NCI-H2081 treated with DMSO at 0.1 percent for 48 hours (cell line): ENCODE measurements at regions not wholly inside any gene's neighbourhood (a gene's known extent, or its start where the extent isn't known, plus 50 kb on each side); places are given as distances from the start of the nearest gene placed in this dataset.
A peak's percentile ranks its signal among the peaks of the same experiment; 100 is the strongest.

Experiments used
- DNase-seq: peaks from one replicate; lab custom pipeline; 2025; lab: John Stamatoyannopoulos, UW

DNA sequence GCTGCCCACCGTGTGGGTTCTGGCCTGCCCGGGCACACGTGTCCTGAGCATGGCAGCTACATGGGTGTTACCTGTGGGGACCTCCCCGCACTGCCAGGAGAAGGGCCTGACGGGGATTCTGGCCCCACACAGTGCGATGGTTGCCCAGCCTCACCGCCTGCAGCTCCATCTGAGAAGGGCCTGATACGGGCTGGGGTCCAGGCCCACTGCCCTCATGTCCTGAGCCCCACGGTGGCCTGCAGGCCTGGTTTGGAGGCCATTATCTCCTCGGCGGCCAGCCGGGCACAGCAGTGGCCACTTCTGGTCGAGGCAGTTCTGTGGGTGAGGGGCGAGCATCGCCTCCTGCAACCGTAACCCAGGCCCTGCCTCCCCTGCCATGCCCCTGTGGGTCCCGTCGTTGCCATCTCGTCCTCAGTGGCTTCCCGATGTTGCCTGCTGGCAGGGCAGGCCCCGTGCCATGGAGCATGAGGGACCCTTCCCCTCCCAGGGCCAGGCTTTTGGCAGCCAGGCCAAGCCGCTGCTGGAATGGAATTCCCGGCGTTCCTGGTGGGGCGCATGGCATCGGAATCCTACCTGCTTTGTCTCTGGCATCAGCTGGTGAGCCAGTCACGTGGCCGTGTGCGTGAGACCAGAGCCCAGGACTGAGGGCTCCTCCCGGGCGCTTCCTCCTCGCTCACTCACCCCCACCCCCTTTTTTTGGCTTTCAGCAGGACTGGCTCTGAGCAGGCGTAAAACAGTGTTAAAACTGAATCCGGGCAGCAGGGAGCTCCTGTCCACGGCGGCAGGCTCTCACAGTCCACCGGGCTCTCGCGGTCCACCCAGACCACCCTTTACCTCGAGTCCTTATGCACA is 71.9 kb upstream of the PPARA start:
- no peak for DNase-seq

DNA sequence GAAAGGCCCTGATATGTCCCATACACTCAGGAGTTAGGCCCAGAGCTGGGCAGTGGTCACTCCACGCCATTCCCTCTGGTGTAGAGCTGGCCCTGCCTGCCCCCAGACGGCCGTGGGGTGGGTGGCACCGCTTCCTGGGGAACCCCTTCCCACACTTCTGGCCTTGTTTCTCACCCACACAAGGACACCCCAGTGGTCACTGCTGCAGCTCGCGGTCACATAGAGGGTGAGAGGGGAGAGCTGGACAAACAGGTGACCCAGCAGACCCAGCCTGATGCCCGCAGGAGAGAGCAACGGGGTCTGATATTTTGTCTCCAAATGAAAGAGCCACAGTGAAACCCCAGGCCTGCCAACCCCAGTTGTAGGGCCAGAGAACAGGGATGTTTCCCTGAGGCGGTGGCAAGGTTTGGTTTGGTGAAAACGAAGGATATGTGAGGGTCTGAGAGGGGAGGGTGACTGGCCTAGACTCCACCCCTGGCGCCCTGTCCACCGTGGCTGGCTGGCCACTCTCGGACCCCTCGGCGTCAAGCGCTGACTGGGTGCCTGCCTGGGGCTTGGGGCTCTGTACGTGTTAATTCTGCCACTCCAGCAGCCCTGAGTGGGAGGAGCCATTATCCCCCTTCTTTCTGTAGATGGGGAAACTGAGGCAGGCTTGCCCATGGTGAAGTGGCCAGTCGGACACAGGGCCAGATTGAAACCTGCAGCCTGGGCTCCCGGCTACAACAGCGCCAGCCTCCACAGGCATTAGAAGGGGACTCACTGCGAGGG is 71.0 kb upstream of the PPARA start:
- no peak for DNase-seq

DNA sequence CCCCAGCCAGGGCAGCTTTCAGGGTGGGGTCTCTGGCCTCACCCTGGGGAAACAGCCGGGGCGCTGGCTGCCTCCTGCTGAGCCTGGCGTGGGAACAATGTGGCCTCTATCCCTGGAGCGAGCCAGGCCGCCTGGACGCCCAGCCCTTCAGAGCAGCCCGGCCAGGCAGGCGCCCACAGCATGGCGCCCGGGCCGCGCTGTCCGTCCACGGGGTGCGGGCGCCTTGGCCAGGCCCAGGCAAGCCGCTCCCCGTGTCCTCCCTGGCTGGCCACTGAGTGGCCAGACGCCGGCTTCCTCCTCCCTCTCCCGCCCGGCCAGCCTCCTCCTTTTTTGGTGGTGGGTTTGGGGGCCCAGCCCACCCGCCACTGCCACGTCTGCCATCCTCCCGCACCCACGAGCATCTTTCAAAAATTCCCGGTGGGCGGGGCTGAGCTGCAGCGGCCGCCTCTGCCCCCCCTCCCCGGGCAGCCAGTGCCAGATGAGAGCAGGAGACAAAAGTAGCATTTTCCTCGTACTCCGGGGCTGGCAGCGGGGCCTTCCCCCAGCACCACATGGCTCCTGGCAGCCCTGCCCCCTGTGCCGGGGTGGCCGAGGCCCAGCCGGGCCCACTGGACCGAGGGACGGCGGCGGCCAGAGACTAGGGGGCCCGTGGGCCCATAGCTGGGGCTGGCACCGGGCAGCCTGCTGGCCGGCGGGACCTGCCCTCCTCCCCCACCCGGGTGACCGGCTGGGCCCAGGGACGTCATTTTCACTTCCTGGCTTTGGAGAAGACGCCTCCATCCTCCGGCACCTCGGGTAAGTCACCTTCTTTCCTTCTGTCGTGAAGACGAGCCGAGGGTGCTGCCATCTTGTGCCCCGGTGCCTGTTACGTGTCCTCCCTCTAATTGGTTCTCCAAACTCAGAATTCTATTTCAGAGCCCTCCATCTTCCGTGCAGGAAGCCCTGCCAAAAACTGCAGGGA is 70.2 kb upstream of the PPARA start:
- no peak for DNase-seq

DNA sequence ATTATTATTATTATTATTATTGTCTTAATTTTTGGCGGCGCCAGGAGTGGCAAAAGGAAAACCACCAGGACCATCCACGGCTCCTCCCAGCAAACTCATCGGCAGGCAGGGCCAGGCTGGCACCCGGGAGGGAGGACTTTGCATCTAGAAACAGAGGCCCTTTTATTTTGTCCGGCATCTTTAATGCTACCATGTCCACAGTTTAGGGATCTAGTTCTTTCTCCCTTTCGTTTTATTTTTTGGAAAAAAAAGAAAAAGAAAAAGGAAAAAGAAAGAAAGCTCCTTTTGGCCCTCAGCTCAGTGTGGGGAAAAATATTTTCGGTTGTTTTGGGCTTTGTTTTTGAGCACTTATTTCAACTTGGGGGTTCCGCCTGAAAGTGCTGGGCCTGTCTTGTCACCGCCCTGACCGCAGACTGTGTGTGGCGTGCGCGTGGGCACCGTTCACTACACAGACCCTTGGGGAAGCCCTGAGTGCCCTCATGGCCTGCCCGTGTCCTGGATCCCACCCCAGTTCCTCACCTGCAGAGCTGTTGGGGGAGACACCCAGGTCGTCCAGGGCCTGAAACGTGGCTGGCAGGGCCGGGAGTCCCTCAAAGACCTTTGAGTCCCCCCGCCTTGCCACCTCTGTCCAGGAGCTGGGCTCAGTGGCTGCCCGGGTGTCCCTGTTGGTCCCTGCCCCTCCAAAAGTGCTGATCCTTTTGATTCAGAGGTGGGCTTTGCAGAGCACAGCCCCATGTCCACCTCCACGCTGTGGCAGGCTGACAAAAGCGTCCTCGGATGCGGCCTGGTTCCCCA is 69.1 kb upstream of the PPARA start:
- no peak for DNase-seq

DNA sequence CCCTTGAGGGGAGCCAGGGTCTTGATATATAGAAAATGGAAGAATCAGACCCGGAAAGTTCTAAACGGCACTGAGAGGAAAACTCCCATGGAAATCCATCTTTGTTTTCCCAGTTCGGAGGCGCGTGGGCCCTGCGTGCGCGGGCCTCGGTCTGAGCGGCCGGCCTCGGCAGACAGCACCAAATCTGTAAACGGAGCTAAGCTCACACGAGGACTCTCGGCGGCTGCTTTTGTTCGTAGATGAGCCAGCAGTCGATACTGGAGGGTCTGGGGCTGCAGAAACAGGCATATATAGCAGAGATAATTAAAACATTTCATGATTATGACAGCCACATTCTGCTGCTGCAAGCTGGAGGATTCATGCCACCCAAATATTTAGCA is 68.5 kb upstream of the PPARA start:
- DNase-seq: no peak

DNA sequence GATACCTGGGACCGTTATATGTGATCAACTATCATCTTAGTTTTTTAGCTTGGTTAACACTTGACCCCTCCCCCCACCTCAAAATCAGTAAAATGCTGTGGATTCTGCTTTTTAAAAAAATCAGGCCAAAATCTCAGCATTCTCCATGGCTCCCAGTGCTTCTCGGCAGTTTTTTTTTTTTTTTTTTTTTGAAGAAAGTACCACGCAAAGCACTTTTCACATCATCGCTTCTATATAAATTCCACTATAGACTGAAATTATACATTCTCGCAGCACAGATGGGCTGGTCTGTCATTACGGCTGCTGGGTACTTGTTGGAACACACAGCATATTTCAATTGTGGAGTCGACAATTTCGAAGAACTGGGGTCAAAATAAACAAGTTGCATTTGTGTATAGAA is 67.7 kb upstream of the PPARA start:
- no peak for DNase-seq

DNA sequence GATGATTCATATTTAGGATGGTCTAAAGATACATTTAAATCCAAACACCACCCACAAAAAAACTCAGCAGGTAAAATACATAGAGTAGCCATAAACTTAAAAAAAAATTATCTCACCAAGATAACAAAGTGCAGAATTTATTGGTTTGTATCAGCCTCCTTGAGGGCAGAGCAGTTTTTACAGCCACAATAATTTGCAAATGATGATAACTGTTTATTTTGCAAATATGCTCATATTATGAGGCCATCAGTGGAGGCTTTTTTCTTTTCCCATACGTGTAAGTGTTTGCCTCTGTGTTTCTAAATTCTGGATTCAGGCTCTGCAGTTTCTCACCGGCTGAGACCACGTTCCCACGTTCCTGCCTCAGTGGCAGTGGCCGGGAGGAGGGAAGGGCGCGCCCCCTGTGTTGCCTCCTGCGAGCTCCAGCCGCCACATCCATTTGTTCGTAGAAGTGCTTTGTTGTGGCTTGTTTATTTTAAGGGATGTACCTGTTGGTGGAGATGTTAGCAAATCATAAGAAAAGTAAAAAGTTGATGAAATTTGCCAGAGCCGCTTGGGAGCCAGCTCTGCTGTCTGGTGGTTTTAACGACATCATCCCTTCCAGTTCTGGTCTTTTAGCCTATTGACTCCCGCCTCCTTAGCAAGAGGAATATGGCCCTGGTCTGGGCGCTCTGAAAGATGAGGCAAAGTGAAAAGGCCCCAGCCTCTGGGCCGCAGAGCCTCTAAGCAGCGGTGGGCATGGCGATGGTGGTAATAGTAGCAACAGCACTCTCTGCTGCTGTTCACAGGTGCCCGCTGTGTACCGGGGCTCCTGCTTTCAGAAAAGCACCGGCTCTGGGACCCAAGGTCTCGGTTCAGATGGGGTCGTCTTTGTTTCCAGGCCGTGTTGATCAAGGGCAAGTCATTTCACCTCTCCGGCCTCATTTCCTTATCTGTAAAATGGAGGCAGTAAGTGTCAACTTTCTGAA is 66.7 kb upstream of the PPARA start:
- no peak for DNase-seq

DNA sequence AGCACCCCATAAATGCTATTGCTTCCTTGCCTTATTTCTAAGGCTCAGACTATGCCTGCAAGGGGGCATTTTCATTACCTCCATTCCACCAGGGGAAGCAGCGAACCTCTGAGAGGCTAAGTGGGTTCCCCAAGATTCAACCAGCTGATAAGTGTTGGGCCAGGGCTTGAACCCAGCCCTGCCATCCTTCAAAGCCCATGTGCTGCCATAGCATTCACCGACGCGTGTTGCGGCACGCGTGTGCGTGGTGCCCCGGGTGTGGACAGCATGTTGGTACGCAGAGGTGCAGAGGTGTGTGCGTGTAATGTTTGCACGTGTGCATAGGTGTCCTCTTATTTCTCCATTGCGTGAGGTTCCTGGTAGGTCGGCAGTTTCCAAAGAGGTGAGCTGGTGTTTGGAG is 66.0 kb upstream of the PPARA start:
- no peak for DNase-seq

DNA sequence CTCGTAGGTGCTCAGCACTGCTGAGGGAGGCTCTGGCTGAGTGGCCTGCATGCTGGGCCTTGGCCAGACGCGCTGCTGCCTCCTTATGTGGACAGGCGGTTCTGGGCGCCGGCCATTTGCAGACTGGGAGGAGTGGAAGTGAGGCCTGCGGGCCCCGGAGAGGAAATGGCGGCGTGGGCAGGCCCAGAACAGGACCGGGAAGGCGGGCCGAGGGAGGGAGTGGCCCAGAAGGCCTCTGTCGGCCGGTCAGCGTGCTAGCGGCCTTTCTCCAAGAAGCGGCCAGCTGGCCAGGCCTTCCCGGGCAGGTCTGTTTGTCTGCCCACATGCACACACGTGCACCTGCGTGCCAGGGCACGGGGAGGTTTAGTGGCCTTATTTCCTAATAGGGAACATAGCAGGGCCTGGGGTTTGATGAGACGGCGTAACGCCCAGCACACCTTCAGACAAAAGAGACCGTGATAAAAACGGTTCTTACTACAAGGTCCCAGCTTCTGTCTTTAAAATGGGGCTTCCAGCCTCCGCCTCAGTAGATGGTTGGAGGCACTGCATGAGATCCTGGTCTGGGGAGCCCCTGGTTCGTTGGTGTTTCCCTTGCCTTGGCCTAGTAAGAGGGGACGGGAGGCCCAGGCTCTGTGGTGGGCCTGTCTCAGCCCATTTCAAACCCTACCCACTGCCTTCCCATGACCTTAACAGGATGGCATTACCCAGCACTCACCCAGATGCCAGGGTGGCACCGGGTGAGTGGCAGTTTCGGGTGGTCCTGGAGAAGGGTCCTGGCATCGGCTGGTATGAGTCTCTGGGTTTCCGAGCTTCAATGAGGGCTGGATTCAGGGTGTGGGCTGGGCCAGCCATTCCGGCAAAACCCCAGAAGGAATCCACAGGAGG is 65.1 kb upstream of the PPARA start:
- no peak for DNase-seq

DNA sequence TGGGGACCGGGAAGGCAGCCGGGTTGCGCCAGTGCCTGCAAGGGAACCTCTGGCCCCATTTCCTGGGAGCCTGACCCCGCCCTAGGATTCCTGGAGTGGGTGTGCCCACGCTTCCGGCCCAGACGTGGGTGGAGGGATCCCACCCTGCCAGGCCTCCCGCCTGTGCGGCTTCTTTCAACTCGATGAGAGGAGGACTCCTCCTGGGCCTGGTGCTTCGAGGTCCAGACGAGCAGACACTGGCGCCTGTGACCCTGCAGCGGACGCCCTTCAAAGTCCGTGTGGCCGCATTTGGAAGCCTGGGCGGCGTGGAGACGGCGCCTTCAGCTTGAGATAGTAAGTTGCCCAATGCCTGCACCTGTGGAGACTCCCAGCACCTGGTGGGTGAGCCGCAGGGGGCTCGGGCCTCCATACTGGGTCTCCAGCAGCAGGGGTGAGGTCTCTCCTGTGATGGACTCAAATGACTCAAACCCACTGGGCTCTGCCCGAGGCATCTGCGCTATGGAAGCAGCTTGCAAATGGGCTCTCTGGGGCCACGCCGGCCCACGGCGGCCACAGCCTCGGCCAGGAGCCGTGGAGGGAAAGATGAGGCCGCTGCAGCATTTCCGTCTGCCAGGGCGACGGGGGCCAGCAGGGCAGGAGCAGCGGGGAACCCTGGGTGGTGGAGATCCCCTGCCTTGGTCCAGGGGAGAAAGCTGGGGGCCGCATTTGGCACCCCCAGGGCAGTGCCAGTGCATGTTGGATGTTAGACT is 64.3 kb upstream of the PPARA start:
- no peak for DNase-seq

DNA sequence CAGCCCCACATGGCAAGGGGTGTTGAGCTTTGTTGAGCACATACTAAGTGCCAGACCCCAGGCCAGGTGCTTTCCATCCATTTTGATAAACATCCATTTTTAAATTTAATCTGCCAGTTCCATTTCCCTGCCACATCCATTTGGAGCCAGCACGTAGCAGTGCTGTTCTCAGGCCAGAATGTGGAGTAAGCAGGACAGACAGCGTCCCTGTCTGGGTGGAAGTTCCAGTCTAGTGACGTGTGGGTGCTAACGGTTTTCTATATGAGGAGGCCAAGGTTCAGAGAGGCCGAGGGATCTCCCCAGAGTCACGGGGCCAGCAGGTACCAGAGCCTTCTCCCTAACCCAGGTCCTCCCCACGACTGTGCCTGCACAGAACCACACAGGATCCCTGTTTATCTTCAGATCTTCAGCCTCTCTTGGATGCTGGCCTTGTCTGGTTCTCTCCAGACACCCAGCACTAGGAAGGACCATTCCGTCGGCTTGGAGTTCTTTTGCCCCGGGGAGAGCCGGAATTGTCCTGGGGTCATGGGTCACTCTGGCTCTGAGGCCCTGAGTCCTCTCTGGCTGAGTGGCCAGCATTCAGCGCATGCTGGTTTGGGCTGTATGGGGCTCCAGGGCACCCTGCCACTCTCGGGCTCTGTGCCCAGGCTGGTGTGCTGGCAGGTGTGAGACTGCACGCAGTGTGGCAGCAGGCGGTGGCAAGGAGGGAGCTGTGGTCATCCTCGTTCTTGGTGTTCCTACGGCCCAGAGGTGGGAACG is 63.6 kb upstream of the PPARA start:
- no peak for DNase-seq

DNA sequence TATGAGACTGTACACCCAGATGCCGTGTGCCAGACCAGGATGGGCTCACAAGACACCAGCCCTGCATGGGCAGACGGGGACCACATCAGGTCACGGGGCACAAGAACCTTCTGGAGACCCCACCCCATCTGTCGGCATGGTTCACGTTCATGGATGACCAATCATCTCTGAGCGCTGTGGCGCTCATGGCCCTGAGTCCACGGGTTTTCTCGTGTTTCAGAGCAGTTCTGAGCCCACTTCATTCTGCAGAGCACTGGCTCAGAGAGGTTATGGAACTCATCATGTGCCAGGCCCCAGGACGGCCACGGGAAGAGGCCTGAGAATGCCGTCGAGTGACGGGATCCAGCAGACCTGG is 63.0 kb upstream of the PPARA start:
- no peak for DNase-seq

DNA sequence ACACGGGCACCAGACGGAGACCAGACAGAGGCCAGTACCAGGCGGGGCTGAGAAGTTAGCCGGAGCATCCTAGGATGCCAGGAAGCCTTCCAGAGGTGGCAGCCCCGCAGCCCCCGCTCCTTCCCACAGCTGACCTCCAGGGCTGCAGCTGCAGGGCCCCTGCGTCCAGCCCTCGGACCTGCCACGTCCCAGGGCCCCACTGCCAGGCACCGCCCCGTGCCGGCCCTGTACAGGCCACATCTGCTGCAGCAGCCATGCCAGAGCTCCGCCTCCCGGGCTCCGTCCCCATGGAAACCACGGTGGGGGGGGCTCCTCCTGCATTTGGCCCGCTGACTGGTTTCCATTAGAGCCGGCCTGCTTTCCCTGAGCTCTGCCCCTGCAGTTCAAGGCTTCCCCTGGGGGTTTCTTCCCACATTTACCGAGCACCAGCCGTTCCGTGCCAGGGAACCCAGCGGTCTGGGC is 62.5 kb upstream of the PPARA start:
- peak; percentile 41 for DNase-seq

DNA sequence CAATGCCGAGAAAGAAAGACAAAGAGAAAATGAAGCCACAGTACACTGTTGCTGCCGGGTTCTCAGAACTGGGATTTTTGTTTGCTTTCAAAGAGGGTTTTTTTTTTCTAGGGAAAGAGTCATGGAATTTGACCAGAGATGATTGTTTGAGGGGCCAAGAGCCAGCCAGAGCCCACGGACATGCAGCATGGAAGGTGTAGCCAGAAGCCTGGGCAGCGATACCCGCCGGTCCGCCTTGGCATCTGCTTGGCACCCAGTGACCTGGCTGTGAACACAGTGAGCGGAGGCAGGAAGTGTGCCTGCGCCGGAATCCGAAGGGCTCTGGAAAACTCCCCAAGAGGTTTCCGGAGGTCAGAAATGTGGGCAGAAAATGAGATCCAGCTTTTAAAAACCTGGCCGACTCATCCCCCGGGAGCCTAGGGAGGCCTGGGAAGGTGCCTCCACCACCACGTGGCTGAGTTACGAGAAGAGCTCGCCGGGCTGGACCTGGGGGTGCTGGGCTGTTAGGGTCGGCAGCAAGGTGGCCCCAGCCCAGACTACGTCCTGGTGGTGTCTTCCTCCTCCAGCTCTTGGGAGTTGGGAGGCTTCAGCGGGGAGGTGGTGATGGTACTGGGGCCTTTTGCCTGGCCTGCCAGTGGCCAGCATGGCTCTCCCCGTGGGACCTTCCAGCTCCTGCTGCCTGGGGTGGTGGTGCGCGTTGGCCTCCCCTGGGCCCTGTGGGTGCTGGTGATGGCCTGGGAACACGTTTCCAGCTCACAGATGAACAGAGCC is 61.6 kb upstream of the PPARA start:
- no peak for DNase-seq

DNA sequence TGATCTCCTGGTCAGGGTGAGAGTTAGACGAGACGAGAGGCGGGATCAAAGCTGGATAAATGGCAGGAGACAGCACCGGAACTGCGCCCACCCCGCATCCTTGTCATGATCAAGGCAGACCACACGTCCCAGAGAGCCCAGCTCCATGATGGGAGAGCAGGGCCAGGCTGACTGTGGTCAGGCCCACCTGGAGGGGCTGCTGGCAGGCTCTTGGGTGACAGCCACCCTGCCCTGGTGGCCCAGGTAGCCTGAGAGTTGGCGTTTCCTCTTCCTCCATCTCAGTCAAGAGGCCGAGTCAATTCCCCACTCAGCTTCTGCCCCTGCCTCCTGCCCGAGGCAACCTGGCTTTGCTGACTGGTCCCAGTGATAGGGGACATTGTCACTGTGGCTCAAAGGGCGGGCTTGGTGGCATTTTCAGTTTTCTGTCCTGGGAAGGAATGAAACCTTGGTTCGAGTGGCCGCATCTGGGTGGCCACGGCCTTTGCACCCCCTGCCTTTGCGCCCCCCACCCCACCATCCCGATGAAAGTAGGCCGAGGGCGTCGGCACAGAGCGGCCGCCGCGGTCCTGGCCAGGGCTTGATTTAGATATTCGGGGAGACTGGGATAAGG is 60.8 kb upstream of the PPARA start:
- no peak for DNase-seq

DNA sequence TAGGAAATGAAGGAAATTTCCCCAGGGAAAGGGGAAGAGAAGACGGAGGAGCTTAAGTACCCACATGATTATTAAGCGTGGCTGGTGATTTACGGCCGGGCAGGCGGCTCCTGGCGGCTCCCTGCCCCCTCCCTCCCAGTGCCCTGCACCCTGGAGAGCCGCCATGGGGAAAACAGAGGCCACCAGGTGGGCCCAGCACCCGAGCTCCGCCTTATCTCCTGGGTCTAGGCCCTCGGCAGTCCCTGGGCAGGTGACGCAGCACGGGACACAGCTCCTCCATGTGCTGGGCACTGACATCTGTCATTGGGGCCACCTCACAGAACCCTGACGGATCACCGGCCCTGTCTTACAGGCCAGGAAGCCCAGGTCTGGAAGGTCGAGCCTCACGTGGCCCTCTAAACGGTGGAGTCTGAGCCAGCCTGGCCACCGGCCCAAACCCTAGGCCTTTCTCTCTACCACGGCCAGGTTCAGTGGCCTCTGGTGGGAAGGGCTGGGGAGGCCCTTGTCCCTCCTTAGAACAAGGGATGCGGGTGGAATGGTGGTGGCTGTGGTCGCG is 60.2 kb upstream of the PPARA start:
- DNase-seq: no peak
